Esophagus (tissue), 2 donors: ENCODE measurements at regions not wholly inside any gene's neighbourhood (a gene's known extent, or its start where the extent isn't known, plus 50 kb on each side); places are given as distances from the start of the nearest gene placed in this dataset.
"Not testable (repeated sequence)": the region's sequence is repeated elsewhere in the genome, so short reads cannot be mapped to it uniquely, and the experiment has no call there.

Experiments used
- H3K27ac ChIP-seq, 2 donors: one replicate each; pipeline ENCODE4 v1.5.1; 2013; ENCODE audit warnings: low read depth in 2 of 2, mild to moderate bottlenecking in 2 of 2, inconsistent platforms in 1 of 2, low read length in 1 of 2, moderate library complexity in 1 of 2
- H3K27me3 ChIP-seq, 2 donors: one replicate each; pipeline ENCODE4 v1.6.1; 2013; ENCODE audit warnings: low read length in 2 of 2, control low read depth in 1 of 2, mild to moderate bottlenecking in 1 of 2; ENCODE audit not compliant: insufficient read depth in 2 of 2, control insufficient read depth in 1 of 2
- H3K36me3 ChIP-seq, 2 donors: one replicate each; pipeline ENCODE4 v1.6.1; 2013; ENCODE audit warnings: low read length in 1 of 2; ENCODE audit not compliant: control insufficient read depth in 2 of 2, insufficient read depth in 2 of 2
- H3K4me1 ChIP-seq, 2 donors: one replicate each; pipeline ENCODE4 v1.6.1; 2013; ENCODE audit warnings: low read length in 1 of 2; ENCODE audit not compliant: control insufficient read depth in 2 of 2, insufficient read depth in 2 of 2
- H3K4me3 ChIP-seq, 2 donors: one replicate each; pipeline ENCODE4 v1.5.1; 2013; ENCODE audit warnings: low read length in 2 of 2, mild to moderate bottlenecking in 2 of 2, low read depth in 1 of 2, moderate library complexity in 1 of 2
- H3K9me3 ChIP-seq, 2 donors: one replicate each; pipeline ENCODE4 v1.6.1; 2013; ENCODE audit warnings: mild to moderate bottlenecking in 2 of 2, low read depth in 1 of 2, low read length in 1 of 2, moderate library complexity in 1 of 2; ENCODE audit not compliant: control insufficient read depth in 2 of 2, insufficient read depth in 1 of 2
- WGBS, 2 donors: extraction: QIAGEN DNeasy Blood & Tissue Kit; methylation state at CpG; one replicate each; pipeline ENCODE4 v1.1.7; 2013; 5-methylcytosine and 5-hydroxymethylcytosine counted together
- donor health status: healthy with polysubstance abuse.
- donor health status: Bipolar disorder and iron deficiency.

- no CpG with 5 or more reads among the region's 1 CpG for WGBS, 2 donors
- not testable (repeated sequence) for H3K4me1 ChIP-seq, H3K4me3 ChIP-seq, H3K9me3 ChIP-seq, H3K36me3 ChIP-seq, H3K27me3 ChIP-seq, H3K27ac ChIP-seq
These were observed 364.4 kb downstream of the CD83 start for GRCh38 chr6:14481946-14482345.

GRCh38 chr6:14487625-14488024 is 370.1 kb downstream of the CD83 start:
- 96 to 98% methylated on average over 3 of the region's 3 CpGs for WGBS, 2 donors
- H3K9me3 ChIP-seq: peaks cover 0 to 5% of the 10 kb centered on the region in 2 donors
- no peaks in the 10 kb centered on the region for H3K4me1 ChIP-seq
- no peak overlapping the region for H3K4me3 ChIP-seq
- H3K36me3 ChIP-seq: no peaks in the 10 kb centered on the region
- no peaks in the 10 kb centered on the region for H3K27me3 ChIP-seq
- no peak overlapping the region for H3K27ac ChIP-seq

- WGBS, 2 donors: 96 to 97% methylated on average over 2 of the region's 2 CpGs
- no peak overlapping the region for H3K27ac ChIP-seq
- peaks cover 0 to 5% of the 10 kb centered on the region in 2 donors for H3K9me3 ChIP-seq
- H3K27me3 ChIP-seq: no peaks in the 10 kb centered on the region
- H3K36me3 ChIP-seq: no peaks in the 10 kb centered on the region
- no peaks in the 10 kb centered on the region for H3K4me1 ChIP-seq
- no peak overlapping the region for H3K4me3 ChIP-seq
These were observed 370.6 kb downstream of the CD83 start for GRCh38 chr6:14488180-14488579.

GRCh38 chr6:14489445-14489844 is 371.9 kb downstream of the CD83 start:
- Histone ChIP-seq H3K4me3 (no peak overlapping the region), H3K27ac (no peak overlapping the region), H3K9me3 (peaks cover 0 to 5% of the 10 kb centered on the region in 2 donors), H3K4me1 (no peaks in the 10 kb centered on the region), H3K36me3 (no peaks in the 10 kb centered on the region), H3K27me3 (no peaks in the 10 kb centered on the region)
- 90 to 95% methylated on average over 3 of the region's 3 CpGs for WGBS, 2 donors

GRCh38 chr6:14498748-14499147 is 381.2 kb downstream of the CD83 start:
- 68 to 80% methylated on average over 1 of the region's 1 CpG for WGBS, 2 donors
- Histone ChIP-seq H3K9me3 (no peaks in the 10 kb centered on the region), H3K27ac (no peak overlapping the region), H3K4me1 (peaks cover 0 to 2% of the 10 kb centered on the region in 2 donors), H3K36me3 (no peaks in the 10 kb centered on the region), H3K4me3 (no peak overlapping the region), H3K27me3 (no peaks in the 10 kb centered on the region)

GRCh38 chr6:14499309-14499708 is 381.7 kb downstream of the CD83 start:
- H3K27me3 ChIP-seq: no peaks in the 10 kb centered on the region
- no peak overlapping the region for H3K27ac ChIP-seq
- H3K4me1 ChIP-seq: peaks cover 0 to 2% of the 10 kb centered on the region in 2 donors
- WGBS, 2 donors: 82 to 92% methylated on average over 4 of the region's 4 CpGs
- H3K9me3 ChIP-seq: no peaks in the 10 kb centered on the region
- no peak overlapping the region for H3K4me3 ChIP-seq
- H3K36me3 ChIP-seq: no peaks in the 10 kb centered on the region

GRCh38 chr6:14499841-14500240 is 382.3 kb downstream of the CD83 start:
- WGBS, 2 donors: 43 to 49% methylated on average over 10 of the region's 10 CpGs
- Histone ChIP-seq H3K36me3 (no peaks in the 10 kb centered on the region), H3K4me1 (peaks cover 0 to 2% of the 10 kb centered on the region in 2 donors), H3K27me3 (no peaks in the 10 kb centered on the region), H3K9me3 (no peaks in the 10 kb centered on the region), H3K27ac (no peak overlapping the region), H3K4me3 (no peak overlapping the region)

- Histone ChIP-seq H3K27ac (no peak overlapping the region), H3K9me3 (no peaks in the 10 kb centered on the region), H3K4me3 (no peak overlapping the region), H3K27me3 (no peaks in the 10 kb centered on the region), H3K36me3 (no peaks in the 10 kb centered on the region), H3K4me1 (peaks cover 0 to 2% of the 10 kb centered on the region in 2 donors)
- WGBS, 2 donors: 92 to 98% methylated on average over 2 of the region's 2 CpGs
These were observed 383.2 kb downstream of the CD83 start for GRCh38 chr6:14500809-14501208.

GRCh38 chr6:14501240-14501639 is 383.7 kb downstream of the CD83 start:
- Histone ChIP-seq H3K4me1 (peaks cover 0 to 2% of the 10 kb centered on the region in 2 donors), H3K36me3 (no peaks in the 10 kb centered on the region), H3K9me3 (no peaks in the 10 kb centered on the region), H3K4me3 (no peak overlapping the region), H3K27ac (no peak overlapping the region), H3K27me3 (no peaks in the 10 kb centered on the region)
- WGBS, 2 donors: 88 to 89% methylated on average over 7 of the region's 7 CpGs

- no peaks in the 10 kb centered on the region for H3K9me3 ChIP-seq
- H3K36me3 ChIP-seq: no peaks in the 10 kb centered on the region
- WGBS, 2 donors: 84 to 87% methylated on average over 5 of the region's 5 CpGs
- H3K4me3 ChIP-seq: no peak overlapping the region
- H3K4me1 ChIP-seq: peaks cover 0 to 2% of the 10 kb centered on the region in 2 donors
- H3K27ac ChIP-seq: no peak overlapping the region
- H3K27me3 ChIP-seq: no peaks in the 10 kb centered on the region
These were observed 384.3 kb downstream of the CD83 start for GRCh38 chr6:14501914-14502313.
